ENCODE measurements at regions not wholly inside any gene's neighbourhood (a gene's known extent, or its start where the extent isn't known, plus 50 kb on each side); places are given as distances from the start of the nearest gene placed in this dataset.

- DNase-seq (ENCODE audit: extremely low read depth, insufficient read length): no peak
- Histone ChIP-seq H3K27me3 (replicated peaks; ENCODE audit: control insufficient read depth, insufficient read depth, low read length) (no peaks in the 10 kb centered on the region), H3K36me3 (ENCODE audit: control insufficient read depth, insufficient read depth, low read length) (no peaks in the 10 kb centered on the region), H3K4me3 (replicated peaks; ENCODE audit: low read depth, low read length) (no peak overlapping the region)
- TF ChIP-seq CTCF (IDR thresholded peaks at IDR 0.05; ENCODE audit: insufficient read depth, low read length, poor library complexity, severe bottlenecking): no peak
Observed at GRCh38 chr4:96992443-96992842, 1150.8 kb downstream of the STPG2 start.

GRCh38 chr4:96993560-96993959 lies 1149.7 kb downstream of the STPG2 start:
- TF ChIP-seq CTCF (IDR thresholded peaks at IDR 0.05; ENCODE audit: insufficient read depth, low read length, poor library complexity, severe bottlenecking): no peak
- no peak for DNase-seq (ENCODE audit: extremely low read depth, insufficient read length)
- Histone ChIP-seq H3K4me3 (replicated peaks; ENCODE audit: low read depth, low read length) (no peak overlapping the region), H3K27me3 (replicated peaks; ENCODE audit: control insufficient read depth, insufficient read depth, low read length) (no peaks in the 10 kb centered on the region), H3K36me3 (ENCODE audit: control insufficient read depth, insufficient read depth, low read length) (no peaks in the 10 kb centered on the region)

GRCh38 chr4:97003715-97004114 lies 1139.6 kb downstream of the STPG2 start:
- no peaks in the 10 kb centered on the region for H3K27me3 ChIP-seq (replicated peaks; ENCODE audit: control insufficient read depth, insufficient read depth, low read length)
- TF ChIP-seq CTCF (IDR thresholded peaks at IDR 0.05; ENCODE audit: insufficient read depth, low read length, poor library complexity, severe bottlenecking): no peak
- no peak overlapping the region for H3K4me3 ChIP-seq (replicated peaks; ENCODE audit: low read depth, low read length)
- no peak for DNase-seq (ENCODE audit: extremely low read depth, insufficient read length)
- no peaks in the 10 kb centered on the region for H3K36me3 ChIP-seq (ENCODE audit: control insufficient read depth, insufficient read depth, low read length)

GRCh38 chr4:97013309-97013708 lies 1130.0 kb downstream of the STPG2 start:
- Histone ChIP-seq H3K27me3 (replicated peaks; ENCODE audit: control insufficient read depth, insufficient read depth, low read length) (no peaks in the 10 kb centered on the region), H3K4me3 (replicated peaks; ENCODE audit: low read depth, low read length) (no peak overlapping the region), H3K36me3 (ENCODE audit: control insufficient read depth, insufficient read depth, low read length) (no peaks in the 10 kb centered on the region)
- DNase-seq (ENCODE audit: extremely low read depth, insufficient read length): no peak
- no peak for TF ChIP-seq CTCF (IDR thresholded peaks at IDR 0.05; ENCODE audit: insufficient read depth, low read length, poor library complexity, severe bottlenecking)

GRCh38 chr4:97013711-97014110 lies 1129.6 kb downstream of the STPG2 start:
- H3K27me3 ChIP-seq (replicated peaks; ENCODE audit: control insufficient read depth, insufficient read depth, low read length): no peaks in the 10 kb centered on the region
- TF ChIP-seq CTCF (IDR thresholded peaks at IDR 0.05; ENCODE audit: insufficient read depth, low read length, poor library complexity, severe bottlenecking): no peak
- no peaks in the 10 kb centered on the region for H3K36me3 ChIP-seq (ENCODE audit: control insufficient read depth, insufficient read depth, low read length)
- H3K4me3 ChIP-seq (replicated peaks; ENCODE audit: low read depth, low read length): no peak overlapping the region
- DNase-seq (ENCODE audit: extremely low read depth, insufficient read length): no peak

GRCh38 chr4:97015301-97015700 lies 1128.0 kb downstream of the STPG2 start:
- no peak for DNase-seq (ENCODE audit: extremely low read depth, insufficient read length)
- TF ChIP-seq CTCF (IDR thresholded peaks at IDR 0.05; ENCODE audit: insufficient read depth, low read length, poor library complexity, severe bottlenecking): no peak
- no peaks in the 10 kb centered on the region for H3K36me3 ChIP-seq (ENCODE audit: control insufficient read depth, insufficient read depth, low read length)
- H3K27me3 ChIP-seq (replicated peaks; ENCODE audit: control insufficient read depth, insufficient read depth, low read length): no peaks in the 10 kb centered on the region
- no peak overlapping the region for H3K4me3 ChIP-seq (replicated peaks; ENCODE audit: low read depth, low read length)

Measured in GM06990 (cell line).